Fibroblast of mammary gland (primary cell): ENCODE measurements at regions not wholly inside any gene's neighbourhood (a gene's known extent, or its start where the extent isn't known, plus 50 kb on each side); places are given as distances from the start of the nearest gene placed in this dataset.

Experiments used
- DNase-seq: peaks from one replicate; pipeline ENCODE4 v3.0.0-alpha.2; 2010; ENCODE audit warnings: low read depth
- H3K4me3 ChIP-seq: 2 replicates; pipeline ENCODE4 v1.5.1; 2011; ENCODE audit warnings: low read depth, mild to moderate bottlenecking, low read length, moderate library complexity; ENCODE audit not compliant: control insufficient read depth
- CTCF ChIP-seq: conservative IDR thresholded peaks from 2 replicates; pipeline ENCODE4 v1.5.1; 2011; ENCODE audit warnings: low read depth, low read length, inconsistent platforms; ENCODE audit not compliant: control insufficient read depth, insufficient read depth

GRCh38 chr11:134544095-134544815 lies 132.2 kb upstream of the B3GAT1 start:
- H3K4me3 ChIP-seq = no peak overlapping the region
- TF ChIP-seq CTCF = no peak
- DNase-seq = no peak

- TF ChIP-seq CTCF = no peak
- no peak for DNase-seq
- H3K4me3 ChIP-seq = no peak overlapping the region
Observed at GRCh38 chr11:134543645-134544044, 131.6 kb upstream of the B3GAT1 start.

- TF ChIP-seq CTCF = no peak
- no peak overlapping the region for H3K4me3 ChIP-seq
- DNase-seq = no peak
Observed at GRCh38 chr11:134543241-134543640, 131.2 kb upstream of the B3GAT1 start.

GRCh38 chr11:134542401-134543165 lies 130.5 kb upstream of the B3GAT1 start:
- TF ChIP-seq CTCF = no peak
- DNase-seq = no peak
- no peak overlapping the region for H3K4me3 ChIP-seq

- DNase-seq = no peak
- no peak overlapping the region for H3K4me3 ChIP-seq
- no peak for TF ChIP-seq CTCF
Observed at GRCh38 chr11:134541951-134542350, 129.9 kb upstream of the B3GAT1 start.

GRCh38 chr11:134541355-134541754 lies 129.3 kb upstream of the B3GAT1 start:
- TF ChIP-seq CTCF = no peak
- no peak overlapping the region for H3K4me3 ChIP-seq
- DNase-seq = no peak

GRCh38 chr11:134539285-134539684 lies 127.2 kb upstream of the B3GAT1 start:
- H3K4me3 ChIP-seq = no peak overlapping the region
- DNase-seq = no peak
- TF ChIP-seq CTCF = no peak
